ENCODE measurements at regions not wholly inside any gene's neighbourhood (a gene's known extent, or its start where the extent isn't known, plus 50 kb on each side); places are given as distances from the start of the nearest gene placed in this dataset.

- DNase-seq (ENCODE audit: low read depth, low spot score), result no peak
- CTCF ChIA-PET, result no interaction called here
- POLR2A ChIA-PET, result no interaction called here
- H3K4me3 ChIP-seq (ENCODE audit: low read depth, low read length), result no peak overlapping the region
- no peak for TF ChIP-seq CTCF (IDR thresholded peaks at IDR 0.05; ENCODE audit: insufficient read depth, low read length, missing control alignments)
These were observed 104.4 kb downstream of the SEC23IP start for GRCh38 chr10:119996944-119997343.

- TF ChIP-seq CTCF (IDR thresholded peaks at IDR 0.05; ENCODE audit: insufficient read depth, low read length, missing control alignments), result no peak
- CTCF ChIA-PET, result no interaction called here
- H3K4me3 ChIP-seq (ENCODE audit: low read depth, low read length), result no peak overlapping the region
- POLR2A ChIA-PET, result no interaction called here
- no peak for DNase-seq (ENCODE audit: low read depth, low spot score)
These were observed 104.9 kb downstream of the SEC23IP start for GRCh38 chr10:119997429-119997828.

GRCh38 chr10:120002785-120003184, 110.3 kb downstream of the SEC23IP start:
- no peak for DNase-seq (ENCODE audit: low read depth, low spot score)
- no peak overlapping the region for H3K4me3 ChIP-seq (ENCODE audit: low read depth, low read length)
- TF ChIP-seq CTCF (IDR thresholded peaks at IDR 0.05; ENCODE audit: insufficient read depth, low read length, missing control alignments), result no peak
- ChIA-PET POLR2A (no interaction called here), CTCF (no interaction called here)

GRCh38 chr10:120005207-120006201, 113.0 kb downstream of the SEC23IP start:
- no peak for TF ChIP-seq CTCF (IDR thresholded peaks at IDR 0.05; ENCODE audit: insufficient read depth, low read length, missing control alignments)
- DNase-seq (ENCODE audit: low read depth, low spot score), result no peak
- ChIA-PET POLR2A (no interaction called here), CTCF (no interaction called here)
- no peak overlapping the region for H3K4me3 ChIP-seq (ENCODE audit: low read depth, low read length)

GRCh38 chr10:120007261-120007660, 114.7 kb downstream of the SEC23IP start:
- CTCF ChIA-PET, result no interaction called here

More at GRCh38 chr10:120007261-120007660, 114.7 kb downstream of the SEC23IP start:
- H3K4me3 ChIP-seq (ENCODE audit: low read depth, low read length), result no peak overlapping the region
- DNase-seq (ENCODE audit: low read depth, low spot score), result no peak
- POLR2A ChIA-PET, result no interaction called here
- TF ChIP-seq CTCF (IDR thresholded peaks at IDR 0.05; ENCODE audit: insufficient read depth, low read length, missing control alignments), result no peak
